Activated CD8-positive, alpha-beta memory T cell treated with anti-CD3 and anti-CD28 coated beads, Interleukin-2, amount 50 U/mL, for 48 hours (primary cell): ENCODE measurements at regions not wholly inside any gene's neighbourhood (a gene's known extent, or its start where the extent isn't known, plus 50 kb on each side); places are given as distances from the start of the nearest gene placed in this dataset.
A peak's percentile ranks its signal among the peaks of the same experiment; 100 is the strongest.

Source experiments
- DNase-seq: peaks from one replicate; pipeline ENCODE4 v3.0.0-alpha.2; 2020

GRCh38 chr2:160973991-160974390 is 186.2 kb upstream of the TANK start:
- DNase-seq, result no peak

GRCh38 chr2:160974803-160975202 is 185.4 kb upstream of the TANK start:
- no peak for DNase-seq

GRCh38 chr2:160976797-160977196 is 183.4 kb upstream of the TANK start:
- no peak for DNase-seq

- no peak for DNase-seq
These were observed 182.9 kb upstream of the TANK start for GRCh38 chr2:160977376-160977775.

GRCh38 chr2:160977854-160978253 is 182.4 kb upstream of the TANK start:
- no peak for DNase-seq

- DNase-seq, result no peak
These were observed 175.7 kb upstream of the TANK start for GRCh38 chr2:160984426-160985077.

GRCh38 chr2:160989778-160990177 is 170.4 kb upstream of the TANK start:
- no peak for DNase-seq

DNA sequence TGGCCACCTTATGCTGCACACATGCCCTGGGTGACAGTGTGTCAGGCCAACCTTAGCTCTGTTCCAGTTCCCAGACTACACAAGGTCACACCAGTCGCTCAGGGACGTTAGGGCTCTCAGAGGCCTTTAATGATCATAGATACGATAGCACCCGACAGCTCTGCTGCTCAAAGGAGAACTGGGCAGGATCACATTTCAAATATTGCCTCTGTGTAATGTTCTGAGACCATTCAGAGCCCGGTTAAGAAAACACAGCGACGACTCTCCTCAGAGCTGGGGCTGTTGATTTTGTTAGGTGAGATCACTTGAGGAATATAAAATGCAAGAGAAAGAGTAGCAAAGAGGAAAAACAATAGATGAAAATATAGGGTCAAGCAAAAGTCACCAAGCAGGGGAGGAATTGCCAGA is 166.6 kb upstream of the TANK start:
- DNase-seq, result no peak

DNA sequence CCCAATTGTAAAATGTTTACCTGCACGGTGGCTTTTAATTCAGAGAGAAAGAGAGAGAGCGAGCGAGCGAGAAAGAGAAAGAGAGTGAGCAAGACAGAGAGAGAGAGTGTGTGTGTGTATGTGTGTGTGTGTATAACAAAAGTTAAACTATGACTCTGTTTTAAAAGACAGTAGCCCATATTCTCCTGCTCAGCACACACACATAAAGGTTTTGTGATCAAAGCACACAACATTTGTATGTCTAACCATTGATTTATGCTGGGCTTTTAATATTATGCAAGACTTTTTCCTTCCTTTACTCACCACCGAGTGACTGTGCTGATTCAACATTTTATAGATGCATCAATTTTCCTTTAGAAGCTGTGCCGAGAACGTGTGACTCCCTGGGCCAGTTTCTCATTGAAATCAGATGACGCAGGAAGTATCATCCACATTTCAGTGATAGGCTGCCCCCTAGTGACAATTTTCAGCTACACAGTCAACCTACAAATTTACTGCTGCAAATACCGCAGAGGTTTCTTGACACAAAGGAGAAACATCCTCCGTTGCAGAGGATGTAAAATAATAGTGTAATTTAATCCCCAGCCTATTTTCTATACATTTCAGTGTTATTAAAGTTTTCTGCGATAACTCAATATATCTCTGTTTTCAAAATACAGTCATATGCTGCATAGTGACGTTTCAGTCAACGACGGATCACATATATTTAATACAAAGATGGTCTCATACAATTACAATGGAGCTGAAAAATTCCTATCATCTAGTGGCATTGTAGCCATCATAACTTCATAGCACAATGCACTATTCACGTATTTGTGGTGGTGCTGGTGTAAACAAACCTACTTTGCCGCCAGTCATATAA is 165.9 kb upstream of the TANK start:
- DNase-seq, result peak; percentile 72

DNA sequence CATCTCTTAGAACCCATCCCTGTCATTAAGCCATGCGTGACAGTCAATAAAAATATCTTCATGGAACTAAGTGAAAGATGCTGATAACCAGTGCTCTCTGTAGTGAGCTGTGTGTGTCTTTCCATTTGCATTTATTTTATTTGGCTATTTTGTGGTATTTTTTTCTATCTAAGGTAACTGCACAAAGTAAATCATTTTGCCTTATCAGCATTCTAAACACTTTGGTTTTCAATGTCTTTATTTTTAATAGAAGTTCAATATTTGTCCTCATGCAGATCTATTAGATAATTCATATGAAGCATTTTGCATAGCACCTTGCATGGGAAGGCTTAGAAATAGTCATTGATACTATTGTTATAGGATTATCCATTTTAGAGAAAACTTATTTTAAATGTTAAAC is 163.6 kb upstream of the TANK start:
- no peak for DNase-seq

GRCh38 chr2:161004379-161004778 is 155.8 kb upstream of the TANK start:
- no peak for DNase-seq

DNA sequence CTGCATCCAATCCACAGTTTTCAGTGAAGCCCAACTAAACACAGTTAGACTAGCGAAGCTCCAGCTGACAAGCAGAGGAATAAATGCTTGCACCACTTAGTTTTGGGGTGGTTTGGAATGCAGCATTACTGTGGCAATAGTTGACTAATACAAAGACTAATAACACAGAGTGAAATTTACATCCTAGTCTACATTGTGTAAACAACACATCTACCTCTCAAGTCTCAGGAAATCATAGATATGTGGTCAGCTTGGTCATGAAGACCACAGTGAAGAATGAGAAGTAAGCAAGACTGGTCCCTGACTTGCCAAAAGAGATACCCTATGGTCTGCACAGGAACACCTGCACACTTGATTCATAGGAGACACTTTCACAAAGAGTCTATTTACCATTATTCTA is 155.1 kb upstream of the TANK start:
- DNase-seq, result no peak

- no peak for DNase-seq
These were observed 151.9 kb upstream of the TANK start for GRCh38 chr2:161008311-161008710.

- no peak for DNase-seq
These were observed 149.7 kb upstream of the TANK start for GRCh38 chr2:161010503-161011015.

GRCh38 chr2:161017780-161018470 is 142.3 kb upstream of the TANK start:
- DNase-seq, result no peak

DNA sequence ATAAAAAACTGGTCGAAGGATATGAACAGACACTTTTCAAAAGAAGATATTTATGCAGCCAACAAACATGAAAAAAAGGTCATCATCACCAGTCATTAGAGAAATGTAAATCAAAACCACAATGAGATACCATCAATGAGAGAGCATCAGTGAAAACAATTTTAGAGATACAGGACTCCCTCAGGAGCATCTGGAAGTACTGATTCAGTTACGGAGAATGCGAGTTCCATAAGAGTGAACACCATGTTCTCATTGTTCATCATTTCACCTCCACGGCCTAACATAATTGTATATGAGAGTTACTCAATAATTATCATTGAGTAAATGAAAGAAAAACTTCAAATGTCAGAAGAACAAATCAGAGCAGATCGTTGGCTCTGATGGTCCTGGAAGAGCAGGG is 140.9 kb upstream of the TANK start:
- no peak for DNase-seq

- DNase-seq, result no peak
These were observed 139.8 kb upstream of the TANK start for GRCh38 chr2:161020437-161020836.

- no peak for DNase-seq
These were observed 131.6 kb upstream of the TANK start for GRCh38 chr2:161028581-161028980.

DNA sequence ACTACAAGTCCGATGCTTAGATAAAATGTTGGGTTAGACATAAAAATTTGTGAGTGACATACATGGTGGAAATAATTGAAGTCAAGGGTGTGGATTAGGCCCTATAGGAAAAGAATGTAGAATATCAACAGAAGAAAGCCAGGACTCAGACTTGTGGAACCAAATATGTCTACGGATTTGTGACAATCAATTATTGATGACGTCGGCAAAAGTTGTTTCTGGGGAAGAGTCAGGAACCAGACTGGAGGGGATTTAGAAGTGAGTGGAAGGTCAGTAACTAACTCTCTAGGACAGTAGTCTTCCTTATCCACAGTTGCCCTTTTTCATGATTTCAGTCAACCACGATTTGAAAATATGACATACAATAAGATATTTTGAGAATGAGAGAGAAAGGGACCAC is 130.9 kb upstream of the TANK start:
- DNase-seq, result no peak

DNA sequence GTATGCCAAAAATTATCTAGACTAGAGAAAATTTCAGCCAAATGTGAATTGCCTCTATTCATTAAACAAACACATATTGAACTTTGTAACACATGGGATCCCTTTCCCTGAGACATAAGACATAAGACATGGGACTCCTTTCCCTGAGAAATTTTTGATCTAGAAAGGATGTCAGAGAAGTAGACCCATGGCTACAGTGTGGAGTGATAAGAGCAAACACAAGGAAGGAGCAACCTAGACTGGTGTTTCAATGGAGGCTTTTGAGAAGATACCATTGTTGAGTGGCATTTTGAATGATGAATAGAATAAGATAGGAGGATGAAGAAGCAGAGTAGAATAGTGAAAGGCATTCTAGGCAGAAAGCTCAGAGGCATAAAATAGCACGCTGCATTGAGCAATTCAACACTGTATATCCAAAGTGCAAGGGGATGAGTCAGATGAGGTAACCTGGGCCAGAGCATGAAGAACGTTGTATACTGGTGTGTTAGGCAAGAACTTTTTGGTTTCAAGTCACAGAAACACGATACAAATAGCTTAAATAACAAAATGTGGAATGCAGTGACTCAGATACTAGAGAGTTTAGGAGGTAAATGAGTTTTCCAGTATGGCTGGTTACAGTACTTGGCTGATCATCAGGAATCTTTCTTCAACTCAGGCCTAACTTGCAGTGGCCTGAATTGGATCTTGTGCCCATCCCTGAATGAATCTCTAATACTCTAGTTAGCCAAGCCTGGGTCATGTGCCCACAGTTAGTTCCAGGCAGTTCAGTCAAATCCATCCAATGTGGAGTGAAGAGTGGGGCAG is 129.8 kb upstream of the TANK start:
- no peak for DNase-seq

- no peak for DNase-seq
These were observed 128.7 kb upstream of the TANK start for GRCh38 chr2:161031511-161031910.

- no peak for DNase-seq
These were observed 127.6 kb upstream of the TANK start for GRCh38 chr2:161032635-161033034.
